ENCODE measurements at regions not wholly inside any gene's neighbourhood (a gene's known extent, or its start where the extent isn't known, plus 50 kb on each side); places are given as distances from the start of the nearest gene placed in this dataset.

GRCh38 chr14:97230051-97230450, 432.9 kb downstream of the VRK1 start:
- TF ChIP-seq CTCF (conservative IDR thresholded peaks at IDR 0.05; ENCODE audit: low read depth, low read length), result no peak
- H3K4me3 ChIP-seq (ENCODE audit: low read length), result no peak overlapping the region
- DNase-seq (ENCODE audit: low read depth), result no peak

GRCh38 chr14:97233319-97233985, 436.3 kb downstream of the VRK1 start:
- H3K4me3 ChIP-seq (ENCODE audit: low read length), result no peak overlapping the region
- peak; percentile 61 for DNase-seq (ENCODE audit: low read depth)
- no peak for TF ChIP-seq CTCF (conservative IDR thresholded peaks at IDR 0.05; ENCODE audit: low read depth, low read length)

GRCh38 chr14:97246648-97247047, 449.5 kb downstream of the VRK1 start:
- no peak for TF ChIP-seq CTCF (conservative IDR thresholded peaks at IDR 0.05; ENCODE audit: low read depth, low read length)
- no peak overlapping the region for H3K4me3 ChIP-seq (ENCODE audit: low read length)
- DNase-seq (ENCODE audit: low read depth), result no peak

GRCh38 chr14:97248973-97249372, 451.8 kb downstream of the VRK1 start:
- no peak for TF ChIP-seq CTCF (conservative IDR thresholded peaks at IDR 0.05; ENCODE audit: low read depth, low read length)
- H3K4me3 ChIP-seq (ENCODE audit: low read length), result no peak overlapping the region
- no peak for DNase-seq (ENCODE audit: low read depth)

- no peak overlapping the region for H3K4me3 ChIP-seq (ENCODE audit: low read length)
- TF ChIP-seq CTCF (conservative IDR thresholded peaks at IDR 0.05; ENCODE audit: low read depth, low read length), result no peak
- DNase-seq (ENCODE audit: low read depth), result no peak
Measured at GRCh38 chr14:97250931-97251330, 453.7 kb downstream of the VRK1 start.

- DNase-seq (ENCODE audit: low read depth), result no peak
- H3K4me3 ChIP-seq (ENCODE audit: low read length), result no peak overlapping the region
- TF ChIP-seq CTCF (conservative IDR thresholded peaks at IDR 0.05; ENCODE audit: low read depth, low read length), result peak; percentile 1
Measured at GRCh38 chr14:97251491-97252155, 454.4 kb downstream of the VRK1 start.

- TF ChIP-seq CTCF (conservative IDR thresholded peaks at IDR 0.05; ENCODE audit: low read depth, low read length), result no peak
- H3K4me3 ChIP-seq (ENCODE audit: low read length), result no peak overlapping the region
- no peak for DNase-seq (ENCODE audit: low read depth)
Measured at GRCh38 chr14:97253756-97254155, 456.6 kb downstream of the VRK1 start.

Data from retinal pigment epithelial cell (primary cell).